ENCODE measurements at regions not wholly inside any gene's neighbourhood (a gene's known extent, or its start where the extent isn't known, plus 50 kb on each side); places are given as distances from the start of the nearest gene placed in this dataset.

GRCh38 chr20:51327251-51327841 is 215.2 kb downstream of the NFATC2 start:
- Histone ChIP-seq H3K9me3 (ENCODE audit: severe bottlenecking) (peaks cover 2% of the 10 kb centered on the region), H3K27ac (no peak overlapping the region), H3K36me3 (no peaks in the 10 kb centered on the region), H3K27me3 (ENCODE audit: insufficient read depth, low read depth, severe bottlenecking) (peaks cover 90% of the 10 kb centered on the region), H3K4me3 (ENCODE audit: low read depth, low read length) (no peak overlapping the region)
- no peak for TF ChIP-seq CTCF (IDR thresholded peaks at IDR 0.05; ENCODE audit: low read depth, low read length)
- DNase-seq, result no peak

GRCh38 chr20:51326201-51326819 is 216.2 kb downstream of the NFATC2 start:
- Histone ChIP-seq H3K9me3 (ENCODE audit: severe bottlenecking) (peaks cover 2% of the 10 kb centered on the region), H3K36me3 (no peaks in the 10 kb centered on the region), H3K4me3 (ENCODE audit: low read depth, low read length) (no peak overlapping the region), H3K27me3 (ENCODE audit: insufficient read depth, low read depth, severe bottlenecking) (peaks cover 91% of the 10 kb centered on the region), H3K27ac (no peak overlapping the region)
- DNase-seq, result peak; percentile 35
- TF ChIP-seq CTCF (IDR thresholded peaks at IDR 0.05; ENCODE audit: low read depth, low read length), result peak; percentile 66

- TF ChIP-seq CTCF (IDR thresholded peaks at IDR 0.05; ENCODE audit: low read depth, low read length), result no peak
- peaks cover 92% of the 10 kb centered on the region for H3K27me3 ChIP-seq (ENCODE audit: insufficient read depth, low read depth, severe bottlenecking)
- peaks cover 2% of the 10 kb centered on the region for H3K9me3 ChIP-seq (ENCODE audit: severe bottlenecking)
- no peak overlapping the region for H3K27ac ChIP-seq
- no peak for DNase-seq
- H3K4me3 ChIP-seq (ENCODE audit: low read depth, low read length), result no peak overlapping the region
- no peaks in the 10 kb centered on the region for H3K36me3 ChIP-seq
Observed at GRCh38 chr20:51322164-51322707, 220.3 kb downstream of the NFATC2 start.

- DNase-seq, result no peak
- Histone ChIP-seq H3K27me3 (ENCODE audit: insufficient read depth, low read depth, severe bottlenecking) (peaks cover 92% of the 10 kb centered on the region), H3K4me3 (ENCODE audit: low read depth, low read length) (no peak overlapping the region), H3K36me3 (no peaks in the 10 kb centered on the region), H3K9me3 (ENCODE audit: severe bottlenecking) (peaks cover 2% of the 10 kb centered on the region), H3K27ac (no peak overlapping the region)
- no peak for TF ChIP-seq CTCF (IDR thresholded peaks at IDR 0.05; ENCODE audit: low read depth, low read length)
Observed at GRCh38 chr20:51321343-51322163, 221.0 kb downstream of the NFATC2 start.

- TF ChIP-seq CTCF (IDR thresholded peaks at IDR 0.05; ENCODE audit: low read depth, low read length), result no peak
- Histone ChIP-seq H3K27me3 (ENCODE audit: insufficient read depth, low read depth, severe bottlenecking) (peaks cover 84% of the 10 kb centered on the region), H3K27ac (no peak overlapping the region), H3K4me3 (ENCODE audit: low read depth, low read length) (no peak overlapping the region), H3K36me3 (no peaks in the 10 kb centered on the region), H3K9me3 (ENCODE audit: severe bottlenecking) (no peaks in the 10 kb centered on the region)
- DNase-seq, result no peak
Observed at GRCh38 chr20:51319522-51319921, 223.0 kb downstream of the NFATC2 start.

Data from WERI-Rb-1 (cell line).